ENCODE measurements at regions not wholly inside any gene's neighbourhood (a gene's known extent, or its start where the extent isn't known, plus 50 kb on each side); places are given as distances from the start of the nearest gene placed in this dataset.

GRCh38 chr15:61620151-61620550, 391.0 kb upstream of the RORA start:
- Histone ChIP-seq H3K27me3 (no peaks in the 10 kb centered on the region), H3K36me3 (no peaks in the 10 kb centered on the region), H3K9me3 (peaks cover 0 to 22% (median 6%) of the 10 kb centered on the region in 4 donors), H3K27ac (no peak overlapping the region), H3K4me1 (no peaks in the 10 kb centered on the region), H3K4me3 (no peak overlapping the region)
- no peak for DNase-seq (ENCODE audit: low spot score in 2 of 2)
- TF ChIP-seq EP300 (IDR thresholded peaks at IDR 0.05) (no peak), POLR2A (IDR thresholded peaks at IDR 0.05) (no peak)
- TF ChIP-seq, protein P1, sequence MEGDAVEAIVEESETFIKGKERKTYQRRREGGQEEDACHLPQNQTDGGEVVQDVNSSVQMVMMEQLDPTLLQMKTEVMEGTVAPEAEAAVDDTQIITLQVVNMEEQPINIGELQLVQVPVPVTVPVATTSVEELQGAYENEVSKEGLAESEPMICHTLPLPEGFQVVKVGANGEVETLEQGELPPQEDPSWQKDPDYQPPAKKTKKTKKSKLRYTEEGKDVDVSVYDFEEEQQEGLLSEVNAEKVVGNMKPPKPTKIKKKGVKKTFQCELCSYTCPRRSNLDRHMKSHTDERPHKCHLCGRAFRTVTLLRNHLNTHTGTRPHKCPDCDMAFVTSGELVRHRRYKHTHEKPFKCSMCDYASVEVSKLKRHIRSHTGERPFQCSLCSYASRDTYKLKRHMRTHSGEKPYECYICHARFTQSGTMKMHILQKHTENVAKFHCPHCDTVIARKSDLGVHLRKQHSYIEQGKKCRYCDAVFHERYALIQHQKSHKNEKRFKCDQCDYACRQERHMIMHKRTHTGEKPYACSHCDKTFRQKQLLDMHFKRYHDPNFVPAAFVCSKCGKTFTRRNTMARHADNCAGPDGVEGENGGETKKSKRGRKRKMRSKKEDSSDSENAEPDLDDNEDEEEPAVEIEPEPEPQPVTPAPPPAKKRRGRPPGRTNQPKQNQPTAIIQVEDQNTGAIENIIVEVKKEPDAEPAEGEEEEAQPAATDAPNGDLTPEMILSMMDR (IDR thresholded peaks at IDR 0.05) = no peak
- 63 to 65% methylated on average over 2 of the region's 2 CpGs for WGBS, 2 donors

DNA sequence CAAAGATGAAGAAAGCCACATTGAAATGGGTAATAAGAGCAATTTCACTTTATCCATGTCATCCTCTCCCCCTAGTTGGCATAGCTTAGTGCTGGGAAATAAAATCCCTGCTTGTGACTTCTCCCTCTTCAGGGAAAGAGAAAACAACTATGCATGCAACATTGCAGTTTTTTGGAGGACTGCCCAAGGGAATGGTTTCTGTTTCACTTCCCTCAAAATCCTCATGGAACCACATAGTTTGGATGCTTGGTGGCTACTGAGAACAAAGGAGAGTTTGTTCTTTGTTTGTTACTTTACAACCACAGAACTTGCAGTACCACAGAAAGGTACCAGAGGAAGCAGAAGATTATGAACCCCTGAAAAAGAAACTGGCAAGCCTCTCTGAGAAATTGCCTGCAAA, 384.6 kb upstream of the RORA start:
- DNase-seq (ENCODE audit: low spot score in 2 of 2) = no peak
- Histone ChIP-seq H3K9me3 (peaks cover 0 to 45% (median 10%) of the 10 kb centered on the region in 4 donors), H3K27ac (no peak overlapping the region), H3K4me1 (no peaks in the 10 kb centered on the region), H3K27me3 (no peaks in the 10 kb centered on the region), H3K4me3 (no peak overlapping the region), H3K36me3 (no peaks in the 10 kb centered on the region)
- TF ChIP-seq POLR2A (IDR thresholded peaks at IDR 0.05) (no peak), EP300 (IDR thresholded peaks at IDR 0.05) (no peak)
- TF ChIP-seq, protein P1 (IDR thresholded peaks at IDR 0.05) = no peak

- TF ChIP-seq EP300 (IDR thresholded peaks at IDR 0.05) (no peak), POLR2A (IDR thresholded peaks at IDR 0.05) (no peak)
- TF ChIP-seq, protein P1 (IDR thresholded peaks at IDR 0.05) = no peak
Observed at GRCh38 chr15:61613138-61613537, 384.0 kb upstream of the RORA start.

GRCh38 chr15:61612111-61612510, 383.0 kb upstream of the RORA start:
- peaks cover 0 to 31% (median 4%) of the 10 kb centered on the region in 4 donors for H3K9me3 ChIP-seq
- no peak overlapping the region for H3K27ac ChIP-seq
- H3K36me3 ChIP-seq = no peaks in the 10 kb centered on the region
- no peak for DNase-seq (ENCODE audit: low spot score in 2 of 2)
- H3K4me1 ChIP-seq = no peaks in the 10 kb centered on the region
- H3K27me3 ChIP-seq = no peaks in the 10 kb centered on the region
- no peak overlapping the region for H3K4me3 ChIP-seq
- TF ChIP-seq POLR2A (IDR thresholded peaks at IDR 0.05) (no peak), EP300 (IDR thresholded peaks at IDR 0.05) (no peak)
- TF ChIP-seq, protein P1 (IDR thresholded peaks at IDR 0.05) = no peak

More at GRCh38 chr15:61613138-61613537, 384.0 kb upstream of the RORA start:
- no peak overlapping the region for H3K4me3 ChIP-seq
- no peaks in the 10 kb centered on the region for H3K4me1 ChIP-seq
- no peak overlapping the region for H3K27ac ChIP-seq
- H3K27me3 ChIP-seq = no peaks in the 10 kb centered on the region
- peaks cover 0 to 41% (median 9%) of the 10 kb centered on the region in 4 donors for H3K9me3 ChIP-seq
- no peak for DNase-seq (ENCODE audit: low spot score in 2 of 2)
- no peaks in the 10 kb centered on the region for H3K36me3 ChIP-seq

DNA sequence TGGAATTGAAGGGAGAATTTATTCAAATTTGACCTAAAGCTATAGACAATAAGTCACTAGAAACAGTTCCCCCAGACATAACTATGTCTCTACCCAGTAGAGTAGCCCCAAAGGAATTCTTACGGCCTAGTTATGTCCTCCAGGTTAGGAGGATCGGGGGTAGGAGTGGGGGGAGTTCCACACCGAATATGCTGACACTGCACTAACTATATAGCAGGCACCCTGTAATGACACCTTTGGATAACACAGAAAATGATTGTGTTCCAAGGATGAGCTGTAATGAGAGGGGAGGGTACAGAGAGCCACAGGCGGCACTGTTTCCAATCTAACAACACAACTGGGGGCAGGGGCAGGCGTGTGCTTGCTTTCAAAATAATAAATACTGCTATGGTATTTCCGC, 376.2 kb upstream of the RORA start:
- no peak overlapping the region for H3K27ac ChIP-seq
- H3K4me1 ChIP-seq = no peaks in the 10 kb centered on the region
- no peaks in the 10 kb centered on the region for H3K9me3 ChIP-seq
- no peak for DNase-seq (ENCODE audit: low spot score in 2 of 2)
- WGBS, 2 donors = 64 to 73% methylated on average over 6 of the region's 6 CpGs
- no peaks in the 10 kb centered on the region for H3K27me3 ChIP-seq
- TF ChIP-seq EP300 (IDR thresholded peaks at IDR 0.05) (no peak), POLR2A (IDR thresholded peaks at IDR 0.05) (no peak)
- TF ChIP-seq, protein P1 (IDR thresholded peaks at IDR 0.05) = no peak
- no peaks in the 10 kb centered on the region for H3K36me3 ChIP-seq
- no peak overlapping the region for H3K4me3 ChIP-seq

Measured in tibial nerve (tissue), 4 donors.